Adrenal gland (tissue), 5 donors: ENCODE measurements at regions not wholly inside any gene's neighbourhood (a gene's known extent, or its start where the extent isn't known, plus 50 kb on each side); places are given as distances from the start of the nearest gene placed in this dataset.

ENCODE experiments used
- CTCF ChIP-seq, 6 experiments: fragments of 450-650 bp in 4 of 6; fragments of 200-600 bp in 2 of 6; sonication (generic) in 1 of 6; IDR thresholded peaks; 1 replicate in 5 of 6; 2 replicates in 1 of 6; pipeline versions ENCODE4 v1.5.1 to v1.8.0; 2016 to 2021; ENCODE audit warnings: antibody characterized with exemption in 6 of 6, mild to moderate bottlenecking in 2 of 6, moderate library complexity in 1 of 6
- POLR2A ChIP-seq, 2 donors: fragments of 450-650 bp; IDR thresholded peaks; one replicate each; pipeline ENCODE4 v1.6.1; 2017; ENCODE audit warnings: antibody characterized with exemption in 2 of 2, mild to moderate bottlenecking in 2 of 2, moderate library complexity in 1 of 2
- donor health status: DM: no; HTN: no; CAD: no.

- TF ChIP-seq CTCF (IDR thresholded peaks at IDR 0.05) (no peak), POLR2A (IDR thresholded peaks at IDR 0.05) (no peak)
Observed at GRCh38 chr5:174291162-174291561, 245.7 kb downstream of the NSG2 start.
